Fibroblast of villous mesenchyme (primary cell): ENCODE measurements at regions not wholly inside any gene's neighbourhood (a gene's known extent, or its start where the extent isn't known, plus 50 kb on each side); places are given as distances from the start of the nearest gene placed in this dataset.

Experiments
- DNase-seq: peaks from one replicate; pipeline ENCODE4 v3.0.0-alpha.2; 2010; ENCODE audit warnings: low read depth
- H3K4me3 ChIP-seq: 2 replicates; pipeline ENCODE4 v1.5.1; 2011; ENCODE audit warnings: low read depth, mild to moderate bottlenecking, low read length
- CTCF ChIP-seq: IDR thresholded peaks from 2 replicates; pipeline ENCODE4 v1.5.1; 2012; ENCODE audit warnings: low read depth, mild to moderate bottlenecking, low read length; ENCODE audit not compliant: insufficient read depth

GRCh38 chr7:89775459-89775858, 378.8 kb upstream of the STEAP1 start:
- DNase-seq: no peak
- H3K4me3 ChIP-seq: no peak overlapping the region
- no peak for TF ChIP-seq CTCF

- TF ChIP-seq CTCF: no peak
- H3K4me3 ChIP-seq: no peak overlapping the region
- no peak for DNase-seq
Measured at GRCh38 chr7:89776980-89777379, 377.3 kb upstream of the STEAP1 start.

DNA sequence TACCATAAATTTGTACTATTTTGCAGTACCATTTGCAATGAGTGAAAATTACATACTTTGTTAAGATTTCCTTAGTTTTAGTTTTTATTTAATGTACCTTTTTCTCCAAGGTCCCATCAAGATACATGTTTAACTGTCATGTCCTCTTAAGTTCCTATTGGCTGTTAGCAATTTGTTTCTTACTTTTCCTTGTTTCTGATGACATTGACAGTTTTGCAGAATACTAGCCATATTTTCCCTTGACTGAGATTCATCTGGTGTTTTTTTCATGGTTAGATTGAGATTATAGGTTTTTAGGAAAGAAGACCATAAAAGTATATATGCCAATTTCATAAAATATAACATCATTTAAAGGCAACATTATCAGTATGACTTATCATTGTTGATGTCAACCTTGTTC, 376.8 kb upstream of the STEAP1 start:
- no peak for TF ChIP-seq CTCF
- DNase-seq: no peak
- no peak overlapping the region for H3K4me3 ChIP-seq

- TF ChIP-seq CTCF: no peak
- DNase-seq: no peak
- no peak overlapping the region for H3K4me3 ChIP-seq
Measured at GRCh38 chr7:89780291-89780690, 374.0 kb upstream of the STEAP1 start.

- H3K4me3 ChIP-seq: no peak overlapping the region
- TF ChIP-seq CTCF: no peak
- DNase-seq: no peak
Measured at GRCh38 chr7:89796481-89796880, 357.8 kb upstream of the STEAP1 start.

- TF ChIP-seq CTCF: no peak
- no peak for DNase-seq
- no peak overlapping the region for H3K4me3 ChIP-seq
Measured at GRCh38 chr7:89797965-89798598, 356.2 kb upstream of the STEAP1 start.

DNA sequence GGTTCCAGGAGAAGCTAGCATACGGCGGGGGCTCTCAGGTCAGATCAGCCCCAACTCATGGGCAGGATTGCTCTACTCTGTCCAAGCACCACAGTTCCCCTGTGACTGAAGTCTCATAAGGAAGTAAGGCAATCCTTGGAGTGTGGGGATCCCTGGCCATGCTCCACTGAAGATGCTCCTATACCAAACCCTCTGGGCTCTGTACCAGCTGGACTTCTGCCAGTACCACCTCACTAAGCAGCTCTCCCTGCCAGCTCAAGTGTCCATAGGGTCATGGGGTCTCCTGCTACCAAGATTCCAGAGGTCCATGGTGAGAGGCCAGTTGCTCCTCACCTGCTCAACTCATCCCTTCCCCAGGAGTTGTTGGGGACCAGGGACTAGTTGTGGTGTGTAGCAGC, 355.7 kb upstream of the STEAP1 start:
- H3K4me3 ChIP-seq: no peak overlapping the region
- TF ChIP-seq CTCF: no peak
- no peak for DNase-seq
